Erythroblast (primary cell): ENCODE measurements at regions not wholly inside any gene's neighbourhood (a gene's known extent, or its start where the extent isn't known, plus 50 kb on each side); places are given as distances from the start of the nearest gene placed in this dataset.

Source experiments
- GATA1 ChIP-seq: IDR thresholded peaks from 2 replicates; pipeline ENCODE4 v1.6.1; 2011; ENCODE audit warnings: low read depth, mild to moderate bottlenecking, control low read depth, low read length, moderate library complexity
- POLR2A ChIP-seq: IDR thresholded peaks from 2 replicates; pipeline ENCODE4 v1.6.1; 2011; ENCODE audit warnings: mild to moderate bottlenecking, low read length

GRCh38 chr2:41326851-41327250, 721.0 kb upstream of the PKDCC start:
- no peak for TF ChIP-seq POLR2A
- TF ChIP-seq GATA1 = no peak
